ENCODE measurements at regions not wholly inside any gene's neighbourhood (a gene's known extent, or its start where the extent isn't known, plus 50 kb on each side); places are given as distances from the start of the nearest gene placed in this dataset.

DNA sequence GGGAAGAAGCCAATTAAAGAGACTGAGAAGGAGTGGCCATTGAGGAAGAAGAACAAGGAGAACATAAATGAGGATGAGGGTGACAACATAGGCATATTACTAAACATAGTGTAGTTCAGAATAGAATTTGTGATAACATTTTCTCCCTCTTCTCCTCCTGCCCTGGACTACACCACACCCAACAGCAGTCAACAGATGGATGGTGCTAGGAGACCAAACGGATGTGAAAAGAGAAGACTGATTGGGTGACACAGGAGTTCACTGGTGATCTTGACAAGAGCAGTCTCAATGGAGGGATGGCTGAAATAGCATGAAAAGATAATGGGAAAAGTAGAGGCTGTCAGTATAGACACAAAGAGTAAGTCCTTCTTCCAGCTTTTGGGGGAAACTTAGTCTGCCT is 226.5 kb upstream of the FGF13 start:
- no peak for TF ChIP-seq EZH2 (IDR thresholded peaks at IDR 0.05; ENCODE audit: insufficient read depth, poor library complexity, severe bottlenecking)
- TF ChIP-seq EZH2phosphoT487 (IDR thresholded peaks at IDR 0.05; ENCODE audit: insufficient read depth, low read depth): no peak
